ENCODE measurements at regions not wholly inside any gene's neighbourhood (a gene's known extent, or its start where the extent isn't known, plus 50 kb on each side); places are given as distances from the start of the nearest gene placed in this dataset.

- no peak for FAIRE-seq
- Histone ChIP-seq H3K4me3 (replicated peaks in 1 of 3; ENCODE audit: insufficient read depth in 1 of 3, low read depth in 2 of 3, low read length in 3 of 3) (no peak overlapping the region), H3K36me3 (replicated peaks in 1 of 2; ENCODE audit: control insufficient read depth in 1 of 2, insufficient read depth in 2 of 2, low read length in 2 of 2) (no peaks in the 10 kb centered on the region), H3K9me3 (ENCODE audit: low read length) (no peaks in the 10 kb centered on the region), H4K20me1 (ENCODE audit: insufficient read depth, low read length) (no peaks in the 10 kb centered on the region), H2AFZ (ENCODE audit: low read length) (no peak overlapping the region), H3K4me1 (ENCODE audit: insufficient read depth, low read length) (no peaks in the 10 kb centered on the region), H3K9ac (ENCODE audit: insufficient read depth, low read depth, low read length) (no peak overlapping the region), H3K79me2 (ENCODE audit: insufficient read depth, low read length) (no peaks in the 10 kb centered on the region), H3K4me2 (ENCODE audit: low read depth, low read length) (no peak overlapping the region), H3K27me3 (ENCODE audit: control insufficient read depth in 1 of 2, insufficient read depth in 2 of 2, low read length in 2 of 2) (peaks cover 11 to 86% of the 10 kb centered on the region in 2 experiments; a peak in 4 of 5 replicates), H3K27ac (ENCODE audit: extremely low read length, insufficient read depth, low read length) (no peak overlapping the region)
- ChIA-PET POLR2A (no interaction called here), CTCF (ENCODE audit: low intra/inter-chr PET ratio, low total read pairs) (no interaction called here)
- no peak for ATAC-seq
- TF ChIP-seq KLF13 (CRISPR knock-in tag; IDR thresholded peaks at IDR 0.05) (no peak), RFXAP (CRISPR knock-in tag; IDR thresholded peaks at IDR 0.05; ENCODE audit: borderline replicate concordance) (no peak), KLF11 (CRISPR knock-in tag; IDR thresholded peaks at IDR 0.05) (no peak), MED1 (CRISPR knock-in tag; IDR thresholded peaks at IDR 0.05) (no peak)
- in situ Hi-C loops (cut with HindIII; ENCODE audit: extremely low pct_ligation_motif_present, low pct_unique_long_range_greater_than_20kb) (no loop called here), intact Hi-C loops (cut with micrococcal nuclease; ENCODE audit: unreplicated experiment) (no loop called here)
- WGBS (ENCODE audit: low lambda C conversion rate): 14% methylated on average over 7 of the region's 7 CpGs
- DNase-seq (ENCODE audit: low spot score): no peak
- no TSS peak for BruUV-seq (replicated peaks)
Observed at GRCh38 chr2:120612931-120613330, 122.7 kb upstream of the GLI2 start.

- Histone ChIP-seq H3K9ac (ENCODE audit: insufficient read depth, low read depth, low read length) (no peak overlapping the region), H3K36me3 (replicated peaks in 1 of 2; ENCODE audit: control insufficient read depth in 1 of 2, insufficient read depth in 2 of 2, low read length in 2 of 2) (no peaks in the 10 kb centered on the region), H3K27me3 (ENCODE audit: control insufficient read depth in 1 of 2, insufficient read depth in 2 of 2, low read length in 2 of 2) (peaks cover 11 to 78% of the 10 kb centered on the region in 2 experiments; a peak in 4 of 5 replicates), H2AFZ (ENCODE audit: low read length) (no peak overlapping the region), H3K27ac (ENCODE audit: extremely low read length, insufficient read depth, low read length) (no peak overlapping the region), H3K4me3 (replicated peaks in 1 of 3; ENCODE audit: insufficient read depth in 1 of 3, low read depth in 2 of 3, low read length in 3 of 3) (no peak overlapping the region), H3K4me2 (ENCODE audit: low read depth, low read length) (no peak overlapping the region), H3K79me2 (ENCODE audit: insufficient read depth, low read length) (no peaks in the 10 kb centered on the region), H3K4me1 (ENCODE audit: insufficient read depth, low read length) (peaks cover 2% of the 10 kb centered on the region), H3K9me3 (ENCODE audit: low read length) (no peaks in the 10 kb centered on the region), H4K20me1 (ENCODE audit: insufficient read depth, low read length) (no peaks in the 10 kb centered on the region)
- ChIA-PET CTCF (ENCODE audit: low intra/inter-chr PET ratio, low total read pairs) (no interaction called here), POLR2A (interaction anchor here (0.6 kb wide), 1 partner anchor 266 kb away, joined by 4 read pairs; no protein-coding TSS in a partner anchor)
- DNase-seq (ENCODE audit: low spot score) (no peak), ATAC-seq (no peak), FAIRE-seq (no peak)
- intact Hi-C loops (cut with micrococcal nuclease; ENCODE audit: unreplicated experiment): no loop called here
- in situ Hi-C loops (cut with HindIII; ENCODE audit: extremely low pct_ligation_motif_present, low pct_unique_long_range_greater_than_20kb): no loop called here
- 56% methylated on average over 29 of the region's 29 CpGs for WGBS (ENCODE audit: low lambda C conversion rate)
- BruUV-seq (replicated peaks): no TSS peak
- TF ChIP-seq RARA (CRISPR knock-in tag; IDR thresholded peaks at IDR 0.05): no peak
- TF ChIP-seq, protein P1, sequence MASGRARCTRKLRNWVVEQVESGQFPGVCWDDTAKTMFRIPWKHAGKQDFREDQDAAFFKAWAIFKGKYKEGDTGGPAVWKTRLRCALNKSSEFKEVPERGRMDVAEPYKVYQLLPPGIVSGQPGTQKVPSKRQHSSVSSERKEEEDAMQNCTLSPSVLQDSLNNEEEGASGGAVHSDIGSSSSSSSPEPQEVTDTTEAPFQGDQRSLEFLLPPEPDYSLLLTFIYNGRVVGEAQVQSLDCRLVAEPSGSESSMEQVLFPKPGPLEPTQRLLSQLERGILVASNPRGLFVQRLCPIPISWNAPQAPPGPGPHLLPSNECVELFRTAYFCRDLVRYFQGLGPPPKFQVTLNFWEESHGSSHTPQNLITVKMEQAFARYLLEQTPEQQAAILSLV (CRISPR knock-in tag; IDR thresholded peaks at IDR 0.05; ENCODE audit: borderline replicate concordance): no peak
- TF ChIP-seq FOXA1 (IDR thresholded peaks at IDR 0.05): no peak
- TF ChIP-seq FOXA1 (CRISPR knock-in tag; IDR thresholded peaks at IDR 0.05): no peak
- TF ChIP-seq PHF5A (CRISPR knock-in tag; IDR thresholded peaks at IDR 0.05; ENCODE audit: low read depth, unreplicated experiment): no peak
- TF ChIP-seq SAP130 (CRISPR knock-in tag; IDR thresholded peaks at IDR 0.05; ENCODE audit: low read depth): no peak
- no peak for TF ChIP-seq SMARCC2 (IDR thresholded peaks at IDR 0.05)
- no peak for TF ChIP-seq ZNF260 (CRISPR knock-in tag; IDR thresholded peaks at IDR 0.05; ENCODE audit: borderline replicate concordance, low read depth)
- no peak for TF ChIP-seq HMGXB3 (CRISPR knock-in tag; IDR thresholded peaks at IDR 0.05; ENCODE audit: borderline replicate concordance)
- TF ChIP-seq, protein P2, sequence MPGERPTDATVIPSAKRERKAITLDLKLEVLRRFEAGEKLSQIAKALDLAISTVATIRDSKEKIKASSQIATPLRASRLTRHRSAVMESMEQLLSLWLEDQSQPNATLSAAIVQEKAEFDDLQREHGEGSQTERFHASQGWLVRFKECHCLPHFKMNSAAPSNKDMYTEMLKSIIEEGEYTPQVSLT (CRISPR knock-in tag; IDR thresholded peaks at IDR 0.05; ENCODE audit: borderline replicate concordance, low read depth): no peak
Observed at GRCh38 chr2:120613742-120614571, 121.7 kb upstream of the GLI2 start.
